Stomach (tissue), 4 donors: ENCODE measurements at regions not wholly inside any gene's neighbourhood (a gene's known extent, or its start where the extent isn't known, plus 50 kb on each side); places are given as distances from the start of the nearest gene placed in this dataset.

ENCODE experiments used
- EP300 ChIP-seq: sonication (generic); formaldehyde crosslinking; IDR thresholded peaks from one replicate; pipeline ENCODE4 v1.6.1; 2017; ENCODE audit warnings: antibody characterized with exemption
- POLR2A ChIP-seq, 4 donors: fragments of 450-650 bp; IDR thresholded peaks; one replicate each; pipeline ENCODE4 v1.6.1; 2016; ENCODE audit warnings: antibody characterized with exemption in 4 of 4, control low read depth in 2 of 4, mild to moderate bottlenecking in 1 of 4, moderate library complexity in 1 of 4
- TF ChIP-seq, protein P1 (sequence below), 7 experiments: fragments of 450-650 bp in 4 of 7; fragments of 200-600 bp in 3 of 7; sonication (generic) in 3 of 7; IDR thresholded peaks; one replicate each; pipeline ENCODE4 v1.5.1; 2016 to 2019; ENCODE audit warnings: antibody characterized with exemption in 7 of 7, control low read depth in 2 of 7, mild to moderate bottlenecking in 1 of 7

DNA sequence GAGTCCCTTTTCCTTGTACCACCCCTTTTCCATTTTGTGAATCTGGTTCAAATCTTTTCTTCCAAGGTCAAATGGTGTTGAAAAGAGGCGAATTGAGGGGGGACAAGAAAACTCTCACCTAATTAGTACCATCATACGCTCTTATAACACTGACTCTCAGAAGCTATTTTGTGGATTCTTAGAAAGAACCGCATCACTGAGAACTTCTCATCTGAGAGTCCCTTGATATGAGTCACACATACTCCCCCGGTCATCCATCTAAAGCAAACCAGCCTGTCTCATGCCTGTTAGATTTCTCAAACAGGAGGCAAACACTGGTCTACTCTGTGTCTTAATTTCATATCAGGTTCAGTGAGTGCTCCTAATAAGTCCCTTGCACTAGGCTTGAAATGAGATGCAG, 76.5 kb upstream of the SPRED1 start:
- TF ChIP-seq EP300 = no peak
- TF ChIP-seq, protein P1, sequence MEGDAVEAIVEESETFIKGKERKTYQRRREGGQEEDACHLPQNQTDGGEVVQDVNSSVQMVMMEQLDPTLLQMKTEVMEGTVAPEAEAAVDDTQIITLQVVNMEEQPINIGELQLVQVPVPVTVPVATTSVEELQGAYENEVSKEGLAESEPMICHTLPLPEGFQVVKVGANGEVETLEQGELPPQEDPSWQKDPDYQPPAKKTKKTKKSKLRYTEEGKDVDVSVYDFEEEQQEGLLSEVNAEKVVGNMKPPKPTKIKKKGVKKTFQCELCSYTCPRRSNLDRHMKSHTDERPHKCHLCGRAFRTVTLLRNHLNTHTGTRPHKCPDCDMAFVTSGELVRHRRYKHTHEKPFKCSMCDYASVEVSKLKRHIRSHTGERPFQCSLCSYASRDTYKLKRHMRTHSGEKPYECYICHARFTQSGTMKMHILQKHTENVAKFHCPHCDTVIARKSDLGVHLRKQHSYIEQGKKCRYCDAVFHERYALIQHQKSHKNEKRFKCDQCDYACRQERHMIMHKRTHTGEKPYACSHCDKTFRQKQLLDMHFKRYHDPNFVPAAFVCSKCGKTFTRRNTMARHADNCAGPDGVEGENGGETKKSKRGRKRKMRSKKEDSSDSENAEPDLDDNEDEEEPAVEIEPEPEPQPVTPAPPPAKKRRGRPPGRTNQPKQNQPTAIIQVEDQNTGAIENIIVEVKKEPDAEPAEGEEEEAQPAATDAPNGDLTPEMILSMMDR (IDR thresholded peaks at IDR 0.05) = no peak
- TF ChIP-seq POLR2A (IDR thresholded peaks at IDR 0.05) = no peak
